H54 (cell line): ENCODE measurements at regions not wholly inside any gene's neighbourhood (a gene's known extent, or its start where the extent isn't known, plus 50 kb on each side); places are given as distances from the start of the nearest gene placed in this dataset.

Source experiments
- DNase-seq: peaks from one replicate; pipeline ENCODE4 v3.0.0; 2011; ENCODE audit warnings: low spot score, mixed read lengths; ENCODE audit not compliant: insufficient read length
- FAIRE-seq: peaks from 3 replicates; lab custom pipeline; 2011; peaks lifted over from hg19 to GRCh38; lab: Jason Lieb, UNC
- POLR2A ChIP-seq: IDR thresholded peaks from 2 replicates; pipeline ENCODE4 v1.6.1; 2011; ENCODE audit warnings: low read depth, mild to moderate bottlenecking, low read length

DNA sequence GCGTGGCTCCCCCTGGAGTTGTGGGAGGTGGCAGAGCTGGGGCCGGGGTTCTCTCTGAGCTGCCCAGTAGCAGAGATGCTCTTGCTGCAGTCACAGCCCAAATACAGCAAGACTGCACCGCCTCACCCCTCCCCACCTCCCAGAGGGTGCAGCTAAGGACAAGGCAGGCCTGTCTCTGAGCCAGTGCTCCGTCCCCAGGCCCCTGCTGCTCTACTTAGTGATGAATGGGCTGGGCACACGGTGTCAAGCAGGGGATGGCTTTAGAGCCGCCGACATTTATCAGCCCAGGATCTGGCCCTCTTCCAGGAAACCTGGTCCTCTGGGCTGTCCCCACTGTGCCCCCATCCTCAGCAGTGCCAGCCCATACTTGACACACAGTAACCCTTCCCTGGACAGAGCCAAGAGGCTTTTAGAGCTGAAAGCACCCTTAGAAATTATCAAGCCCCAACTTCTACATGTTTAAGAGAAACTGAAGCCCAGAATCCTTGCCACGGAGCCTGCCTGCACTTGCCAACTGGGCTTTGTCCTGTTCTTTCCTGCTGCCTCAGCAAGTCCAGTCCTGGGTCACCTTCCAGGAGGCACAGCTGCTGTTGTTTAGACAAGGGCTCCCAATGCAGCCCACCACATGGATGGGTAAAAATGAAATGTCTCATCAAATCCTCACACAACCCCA is 137.1 kb upstream of the UNC5B start:
- no peak for TF ChIP-seq POLR2A
- DNase-seq (no peak), FAIRE-seq (no peak)

- no peak for FAIRE-seq
- no peak for TF ChIP-seq POLR2A
- DNase-seq = no peak
Measured at GRCh38 chr10:71075759-71076472, 136.5 kb upstream of the UNC5B start.

DNA sequence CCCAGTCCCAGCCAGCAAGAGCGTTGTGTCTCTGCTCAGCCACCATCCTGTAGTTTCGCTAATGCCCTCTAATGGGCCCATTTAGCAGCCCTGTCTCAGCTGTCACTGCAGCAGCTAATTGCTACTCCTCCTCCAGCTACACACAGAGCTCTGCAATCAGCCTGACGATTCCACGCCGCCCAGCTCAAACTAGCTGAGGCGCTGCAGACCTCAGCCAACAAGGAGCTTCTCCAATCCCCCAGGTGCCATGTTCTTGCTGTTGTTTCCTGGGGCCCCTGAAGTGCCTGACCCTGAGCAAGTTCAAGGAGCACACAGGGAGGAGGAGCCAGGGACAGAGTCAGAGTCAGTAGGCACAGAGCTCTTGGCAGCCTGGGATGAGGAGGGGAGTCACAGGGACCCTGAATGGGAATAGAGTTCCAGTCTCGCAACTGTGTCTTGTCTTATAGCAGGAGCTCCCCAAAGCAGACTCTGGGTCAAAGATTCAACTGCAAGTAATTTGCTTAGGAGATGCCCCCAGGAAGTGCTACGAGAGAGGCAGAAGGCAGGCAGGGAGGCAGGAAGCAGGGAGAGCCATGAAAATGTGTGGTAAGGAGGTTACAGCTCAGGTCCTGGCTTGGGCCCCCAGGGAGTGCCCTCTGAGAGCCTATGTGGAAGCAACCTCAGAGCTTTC is 135.8 kb upstream of the UNC5B start:
- FAIRE-seq (no peak), DNase-seq (no peak)
- TF ChIP-seq POLR2A = no peak

GRCh38 chr10:71077143-71077581 is 135.2 kb upstream of the UNC5B start:
- DNase-seq = no peak
- no peak for FAIRE-seq
- TF ChIP-seq POLR2A = no peak

GRCh38 chr10:71077796-71078453 is 134.4 kb upstream of the UNC5B start:
- FAIRE-seq (no peak), DNase-seq (no peak)
- TF ChIP-seq POLR2A = no peak

DNA sequence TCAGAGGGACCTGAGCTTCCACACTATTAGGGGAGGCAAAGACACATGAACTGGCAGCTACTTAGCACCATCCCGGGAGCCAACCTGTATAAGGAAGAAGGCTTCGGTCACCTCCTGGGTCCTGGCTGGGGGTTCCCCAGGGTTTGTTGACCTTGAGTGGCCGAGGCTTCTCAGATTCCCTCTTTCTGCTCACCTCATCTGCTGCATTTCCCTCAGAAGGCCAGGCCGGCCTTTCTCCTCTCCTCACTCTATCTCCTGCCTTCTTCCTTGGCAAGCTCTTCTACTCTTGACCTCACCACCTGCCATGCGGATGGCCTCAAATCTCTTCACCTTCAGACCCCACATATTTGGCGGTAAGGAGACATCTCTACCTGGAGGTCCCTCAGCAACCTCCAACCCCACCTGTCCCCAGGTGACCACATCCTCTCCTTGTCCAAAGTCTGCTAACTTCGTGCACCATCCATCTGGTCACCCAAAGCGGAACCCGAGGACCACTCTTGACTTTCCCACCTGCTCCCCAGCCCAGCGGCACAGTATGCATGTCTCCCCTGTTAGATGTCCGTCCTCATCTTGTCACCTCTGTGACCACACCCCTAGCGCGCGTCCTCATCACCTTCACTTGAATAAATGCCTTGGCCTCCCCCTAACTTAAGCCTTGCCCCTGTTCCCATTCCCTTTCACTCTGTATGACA is 133.8 kb upstream of the UNC5B start:
- DNase-seq (no peak), FAIRE-seq (no peak)
- no peak for TF ChIP-seq POLR2A

DNA sequence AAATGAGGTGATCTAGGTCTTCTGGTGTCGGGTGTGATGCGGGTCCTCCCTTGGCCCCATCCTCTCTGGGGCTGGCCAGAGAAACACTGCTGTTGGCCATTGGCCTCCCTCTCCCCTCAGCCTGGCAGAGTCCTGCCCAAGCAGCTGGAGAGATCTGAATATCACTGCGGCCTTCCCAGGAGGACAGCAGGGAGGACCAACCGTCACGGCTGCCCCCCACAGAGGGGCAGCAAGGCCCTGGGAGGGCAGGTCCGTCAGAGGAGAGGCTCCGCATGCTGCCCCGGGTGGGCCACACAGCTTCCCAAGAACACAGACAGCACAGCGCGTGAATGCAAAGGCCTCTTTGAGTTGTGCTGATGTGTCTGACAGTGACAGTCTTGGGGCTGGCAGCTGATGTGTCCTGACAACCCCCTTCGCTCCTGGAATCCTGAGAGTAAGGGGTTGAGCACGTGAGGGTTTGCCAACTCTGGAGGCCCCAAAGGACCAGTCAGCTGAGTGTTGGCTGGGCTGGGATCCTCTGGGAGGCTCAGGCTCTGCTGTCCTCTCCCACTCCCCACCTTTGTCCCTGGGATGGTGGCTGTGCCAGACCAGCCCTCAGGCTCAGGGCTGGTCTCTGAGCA is 132.5 kb upstream of the UNC5B start:
- no peak for TF ChIP-seq POLR2A
- DNase-seq = no peak
- no peak for FAIRE-seq

DNA sequence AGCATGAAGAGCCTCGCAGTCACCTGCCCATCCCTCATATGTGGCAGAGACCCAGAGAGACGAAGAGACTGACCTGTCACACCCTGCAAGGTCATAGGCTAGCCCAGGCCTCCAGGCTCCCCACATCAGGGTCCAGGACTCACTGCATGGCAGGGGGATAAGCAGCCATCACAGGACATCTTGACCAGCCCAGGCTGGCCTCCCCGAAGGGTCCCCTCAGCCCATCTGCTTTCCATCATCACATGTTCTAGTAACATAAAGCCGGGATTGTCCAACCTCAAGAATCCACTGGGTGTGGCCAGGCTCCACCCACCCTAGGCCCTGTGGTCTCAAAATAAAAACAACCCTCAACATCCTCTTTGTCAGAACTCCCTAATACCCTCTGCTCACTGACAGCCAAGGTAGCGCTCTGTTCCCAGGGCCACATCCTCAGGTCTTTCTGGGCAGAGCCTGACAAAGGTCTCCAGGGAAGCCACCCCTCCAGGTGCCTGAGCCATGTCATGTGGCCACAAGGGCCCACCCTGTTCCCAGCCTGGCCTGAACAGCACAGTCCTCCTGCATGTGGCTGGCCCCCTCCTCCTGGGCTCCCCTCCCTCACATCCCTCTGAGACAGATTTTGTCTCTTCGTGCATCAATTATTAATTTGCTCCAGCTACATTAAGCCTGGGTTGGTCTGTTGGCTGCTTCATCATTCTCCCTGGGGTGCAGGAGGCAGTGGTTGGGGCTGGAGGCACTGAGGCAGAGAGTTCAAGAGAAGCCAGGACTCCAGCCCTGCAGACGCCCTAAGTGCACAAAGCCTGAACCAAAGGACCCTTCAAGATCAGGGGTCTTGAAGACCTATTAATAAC is 131.8 kb upstream of the UNC5B start:
- no peak for FAIRE-seq
- DNase-seq = no peak
- no peak for TF ChIP-seq POLR2A

- TF ChIP-seq POLR2A = no peak
- FAIRE-seq (no peak), DNase-seq (no peak)
Measured at GRCh38 chr10:71081229-71081560, 131.2 kb upstream of the UNC5B start.

DNA sequence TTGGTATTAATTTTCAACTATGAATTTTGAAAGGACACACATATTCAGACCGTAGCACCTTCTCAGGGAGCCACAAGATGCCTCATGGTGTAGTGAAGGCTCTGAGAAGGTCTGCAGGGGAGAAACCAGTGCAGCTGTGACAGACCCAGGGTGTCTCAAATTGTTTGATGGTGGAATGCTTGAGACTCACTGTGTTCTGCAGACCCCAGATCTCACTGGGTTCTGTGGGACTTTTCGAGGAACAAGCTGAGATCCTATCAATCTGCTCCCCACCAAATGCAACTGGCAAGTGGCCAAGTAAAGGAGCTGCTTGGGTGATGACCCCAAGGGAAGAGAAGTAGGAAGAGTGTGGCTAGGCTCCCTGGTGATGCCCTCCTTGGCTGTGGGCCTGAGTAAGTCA is 130.5 kb upstream of the UNC5B start:
- TF ChIP-seq POLR2A = no peak
- DNase-seq (no peak), FAIRE-seq (no peak)

- FAIRE-seq (no peak), DNase-seq (no peak)
- no peak for TF ChIP-seq POLR2A
Measured at GRCh38 chr10:71082960-71083715, 129.2 kb upstream of the UNC5B start.

DNA sequence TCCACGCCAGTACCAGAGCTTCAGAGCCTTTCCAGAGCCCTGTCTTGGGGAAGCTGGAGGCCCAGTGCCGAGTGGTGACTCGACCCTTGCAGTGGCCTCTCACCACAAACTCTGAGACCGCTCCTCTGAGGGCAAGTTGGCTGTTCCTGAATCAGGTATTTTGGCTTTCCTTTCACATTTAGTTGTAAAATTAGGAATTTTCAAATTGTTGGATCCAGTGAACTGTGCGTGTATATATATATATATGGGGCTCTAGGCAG is 128.7 kb upstream of the UNC5B start:
- no peak for TF ChIP-seq POLR2A
- no peak for DNase-seq

More for the DNA sequence above, 128.7 kb upstream of the UNC5B start:
- FAIRE-seq = no peak
